OCI-LY7 (cell line): ENCODE measurements at regions not wholly inside any gene's neighbourhood (a gene's known extent, or its start where the extent isn't known, plus 50 kb on each side); places are given as distances from the start of the nearest gene placed in this dataset.

Source experiments
- BruUV-seq: library from RNA; stranded (reverse); fragments of 400-500 nt; replicated peaks from 2 replicates; lab custom pipeline; 2021; lab: Mats Ljungman, UMichigan
- CTCF ChIA-PET: fragments of 300-600 bp; sonication (Branson Sonifier 250); formaldehyde crosslinking; loops from one replicate; lab custom pipeline; 2022; ENCODE audit warnings: antibody characterized with exemption; ENCODE audit not compliant: unreplicated experiment; lab: Charles Lee
- POLR2A ChIA-PET: fragments of 300-600 bp; sonication (Branson Sonifier 250); formaldehyde crosslinking; loops from one replicate; lab custom pipeline; 2022; ENCODE audit warnings: antibody characterized with exemption; lab: Charles Lee
- DNase-seq: peaks from one replicate; pipeline ENCODE4 v3.0.0-alpha.2; 2015; ENCODE audit warnings: low spot score
- H2AFZ ChIP-seq: fragments of 200-600 bp; sonication (generic), shearing (Covaris generic); 2 replicates; pipeline ENCODE4 v1.6.1; 2014; ENCODE audit warnings: mild to moderate bottlenecking, antibody characterized with exemption, low read length, moderate library complexity
- H3K27ac ChIP-seq: fragments of 200-600 bp; sonication (generic); 2 replicates; pipeline ENCODE4 v1.5.1; 2014; ENCODE audit warnings: mixed run types, low read depth, mild to moderate bottlenecking, moderate library complexity, low read length, inconsistent platforms; ENCODE audit not compliant: poor library complexity, severe bottlenecking
- H3K36me3 ChIP-seq: fragments of 200-600 bp; sonication (generic); 2 replicates; pipeline ENCODE4 v1.6.1; 2014; ENCODE audit warnings: mild to moderate bottlenecking, antibody characterized with exemption, low read length, moderate library complexity, mixed read lengths; ENCODE audit not compliant: insufficient read depth
- H3K4me1 ChIP-seq: fragments of 200-600 bp; sonication (generic); 2 replicates; pipeline ENCODE4 v1.5.1; 2014; ENCODE audit warnings: mild to moderate bottlenecking, low read length; ENCODE audit not compliant: insufficient read depth, poor library complexity, severe bottlenecking
- H3K4me2 ChIP-seq: fragments of 200-600 bp; sonication (generic); 2 replicates; pipeline ENCODE4 v1.6.1; 2014; ENCODE audit warnings: mild to moderate bottlenecking, low read length
- H3K4me3 ChIP-seq: fragments of 200-600 bp; sonication (generic); 2 replicates; pipeline ENCODE4 v1.5.1; 2014; ENCODE audit warnings: mild to moderate bottlenecking, low read depth, low read length; ENCODE audit not compliant: poor library complexity, severe bottlenecking
- H3K79me2 ChIP-seq: fragments of 200-600 bp; sonication (generic); 2 replicates; pipeline ENCODE4 v1.6.1; 2016; ENCODE audit warnings: low read depth, mild to moderate bottlenecking, low read length, moderate library complexity, mixed read lengths; ENCODE audit not compliant: insufficient read depth
- H3K9me2 ChIP-seq: fragments of 200-600 bp; sonication (generic); 2 replicates; pipeline ENCODE4 v1.6.1; 2016; ENCODE audit warnings: mild to moderate bottlenecking, low read length, mixed read lengths; ENCODE audit not compliant: insufficient read depth
- H3K9me3 ChIP-seq: fragments of 200-600 bp; sonication (generic); 2 replicates; pipeline ENCODE4 v1.6.1; 2014; ENCODE audit warnings: mild to moderate bottlenecking, mixed run types, low read length, mixed read lengths
- H4K20me1 ChIP-seq: fragments of 200-600 bp; sonication (generic); 2 replicates; pipeline ENCODE4 v1.6.1; 2014; ENCODE audit warnings: mild to moderate bottlenecking, antibody characterized with exemption, low read length, moderate library complexity, mixed read lengths; ENCODE audit not compliant: insufficient read depth
- EZH2phosphoT487 ChIP-seq: fragments of 200-600 bp; sonication (generic); IDR thresholded peaks from 2 replicates; pipeline ENCODE4 v1.6.1; 2018; ENCODE audit warnings: low read depth, borderline replicate concordance, mild to moderate bottlenecking, mixed run types, antibody characterized with exemption, low read length, moderate library complexity, mixed read lengths
- intact Hi-C: fragments of 100-400 bp; cut with micrococcal nuclease; formaldehyde crosslinking; loops from one replicate; pipeline ENCODE4 v1.10.0; 2022; ENCODE audit not compliant: unreplicated experiment
- TF ChIP-seq, protein P1 (sequence below): fragments of 200-600 bp; sonication (generic); conservative IDR thresholded peaks from 2 replicates; pipeline ENCODE4 v1.5.1; 2014; ENCODE audit warnings: mild to moderate bottlenecking, antibody characterized with exemption, low read length, moderate library complexity, mixed read lengths

DNA sequence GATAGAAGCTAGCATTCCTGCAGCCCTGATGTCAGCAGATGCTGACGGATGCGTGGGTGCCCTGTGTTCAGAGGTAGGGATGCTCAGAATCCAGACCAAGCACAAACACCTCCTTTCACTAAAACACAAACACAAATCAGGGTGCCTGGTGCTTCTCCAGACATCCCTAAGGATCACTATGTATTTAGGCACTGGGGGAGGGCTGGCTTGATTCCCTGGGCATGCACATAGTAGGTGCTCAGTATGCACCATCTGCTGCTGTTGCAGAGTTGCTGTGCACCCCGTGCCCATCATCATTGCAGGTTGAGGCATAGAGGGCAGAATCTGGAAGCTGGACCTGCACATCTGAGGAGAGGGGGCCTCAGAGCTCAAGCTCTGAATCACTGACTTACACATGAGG lies 114.8 kb downstream of the PHETA1 start:
- H3K36me3 ChIP-seq = no peaks in the 10 kb centered on the region
- H3K9me3 ChIP-seq = no peaks in the 10 kb centered on the region
- POLR2A ChIA-PET = interaction anchor here (0.7 kb wide), 1 partner anchor 356 kb away, joined by 4 read pairs; no protein-coding TSS in a partner anchor
- BruUV-seq = no TSS peak
- no peak overlapping the region for H2AFZ ChIP-seq
- no peaks in the 10 kb centered on the region for H3K9me2 ChIP-seq
- TF ChIP-seq, protein P1, sequence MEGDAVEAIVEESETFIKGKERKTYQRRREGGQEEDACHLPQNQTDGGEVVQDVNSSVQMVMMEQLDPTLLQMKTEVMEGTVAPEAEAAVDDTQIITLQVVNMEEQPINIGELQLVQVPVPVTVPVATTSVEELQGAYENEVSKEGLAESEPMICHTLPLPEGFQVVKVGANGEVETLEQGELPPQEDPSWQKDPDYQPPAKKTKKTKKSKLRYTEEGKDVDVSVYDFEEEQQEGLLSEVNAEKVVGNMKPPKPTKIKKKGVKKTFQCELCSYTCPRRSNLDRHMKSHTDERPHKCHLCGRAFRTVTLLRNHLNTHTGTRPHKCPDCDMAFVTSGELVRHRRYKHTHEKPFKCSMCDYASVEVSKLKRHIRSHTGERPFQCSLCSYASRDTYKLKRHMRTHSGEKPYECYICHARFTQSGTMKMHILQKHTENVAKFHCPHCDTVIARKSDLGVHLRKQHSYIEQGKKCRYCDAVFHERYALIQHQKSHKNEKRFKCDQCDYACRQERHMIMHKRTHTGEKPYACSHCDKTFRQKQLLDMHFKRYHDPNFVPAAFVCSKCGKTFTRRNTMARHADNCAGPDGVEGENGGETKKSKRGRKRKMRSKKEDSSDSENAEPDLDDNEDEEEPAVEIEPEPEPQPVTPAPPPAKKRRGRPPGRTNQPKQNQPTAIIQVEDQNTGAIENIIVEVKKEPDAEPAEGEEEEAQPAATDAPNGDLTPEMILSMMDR = no peak
- TF ChIP-seq EZH2phosphoT487 = no peak
- H3K79me2 ChIP-seq = no peaks in the 10 kb centered on the region
- H3K4me3 ChIP-seq = no peak overlapping the region
- CTCF ChIA-PET = no interaction called here
- no peaks in the 10 kb centered on the region for H4K20me1 ChIP-seq
- H3K4me2 ChIP-seq = no peak overlapping the region
- DNase-seq = no peak
- intact Hi-C loops = no loop called here
- no peak overlapping the region for H3K27ac ChIP-seq
- no peaks in the 10 kb centered on the region for H3K4me1 ChIP-seq

DNA sequence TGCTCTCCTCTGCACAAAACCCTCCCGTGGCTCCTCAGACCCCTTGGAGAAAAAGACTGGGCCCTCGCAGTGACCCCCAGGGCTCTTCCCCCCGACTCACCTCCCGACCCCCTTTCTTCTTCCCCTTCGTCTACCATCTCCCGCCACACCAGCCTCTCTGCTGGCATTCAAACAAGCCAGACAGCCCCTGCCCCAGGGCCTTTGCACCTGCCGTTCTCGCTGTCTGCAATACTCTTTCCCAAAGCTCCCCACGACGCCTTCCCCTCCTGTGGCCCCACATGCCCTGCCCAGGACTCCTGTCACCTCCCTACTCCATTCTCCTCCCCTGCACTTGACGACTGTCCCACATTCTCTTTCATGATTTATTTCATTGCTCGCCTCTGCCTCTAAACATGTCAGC lies 115.7 kb downstream of the PHETA1 start:
- Histone ChIP-seq H3K27ac (no peak overlapping the region), H3K79me2 (no peaks in the 10 kb centered on the region), H3K9me3 (no peaks in the 10 kb centered on the region), H3K4me3 (no peak overlapping the region), H4K20me1 (no peaks in the 10 kb centered on the region), H2AFZ (no peak overlapping the region), H3K36me3 (no peaks in the 10 kb centered on the region), H3K4me2 (no peak overlapping the region), H3K4me1 (no peaks in the 10 kb centered on the region), H3K9me2 (no peaks in the 10 kb centered on the region)
- BruUV-seq = no TSS peak
- ChIA-PET POLR2A (no interaction called here), CTCF (no interaction called here)
- DNase-seq = no peak
- TF ChIP-seq, protein P1 = no peak
- TF ChIP-seq EZH2phosphoT487 = no peak
- intact Hi-C loops = no loop called here

- intact Hi-C loops = no loop called here
- Histone ChIP-seq H4K20me1 (no peaks in the 10 kb centered on the region), H3K4me1 (no peaks in the 10 kb centered on the region), H3K9me3 (no peaks in the 10 kb centered on the region), H3K4me3 (no peak overlapping the region), H3K4me2 (no peak overlapping the region), H3K27ac (no peak overlapping the region), H3K9me2 (no peaks in the 10 kb centered on the region), H3K36me3 (no peaks in the 10 kb centered on the region), H3K79me2 (no peaks in the 10 kb centered on the region), H2AFZ (no peak overlapping the region)
- POLR2A ChIA-PET = no interaction called here
- CTCF ChIA-PET = no interaction called here
- TF ChIP-seq EZH2phosphoT487 = no peak
- TF ChIP-seq, protein P1 = no peak
- no peak for DNase-seq
- BruUV-seq = no TSS peak
These were observed 117.1 kb downstream of the PHETA1 start for GRCh38 chr12:111251787-111252186.
